HG03039 (cell line): ENCODE measurements at regions not wholly inside any gene's neighbourhood (a gene's known extent, or its start where the extent isn't known, plus 50 kb on each side); places are given as distances from the start of the nearest gene placed in this dataset.

ENCODE experiments used
- ATAC-seq: cut with Tn5 transposase; IDR thresholded peaks from one replicate; pipeline ENCODE4 v1.9.1; 2021; ENCODE audit warnings: mild to moderate bottlenecking, moderate library complexity; ENCODE audit not compliant: unreplicated experiment

GRCh38 chr1:73953586-73953985 is 244.4 kb downstream of the LRRIQ3 start:
- ATAC-seq, result no peak

DNA sequence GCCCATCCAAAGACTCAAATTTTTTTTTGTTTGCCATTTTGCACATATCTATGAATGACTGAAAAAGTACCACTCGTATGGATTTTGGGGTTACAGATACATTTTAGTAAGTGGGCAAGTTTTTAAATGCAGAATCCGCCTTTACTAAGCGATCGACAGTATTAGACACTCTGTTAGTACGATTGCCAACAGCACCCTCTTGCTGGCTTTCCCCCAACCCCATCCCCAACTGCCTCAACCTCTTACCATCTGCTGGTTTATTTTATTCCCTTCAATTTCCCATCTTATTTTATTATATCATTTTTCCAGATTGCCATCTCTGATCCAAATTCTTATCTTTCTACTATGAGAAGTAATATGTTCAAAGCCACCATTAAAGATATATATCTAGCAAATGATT is 244.8 kb downstream of the LRRIQ3 start:
- no peak for ATAC-seq

DNA sequence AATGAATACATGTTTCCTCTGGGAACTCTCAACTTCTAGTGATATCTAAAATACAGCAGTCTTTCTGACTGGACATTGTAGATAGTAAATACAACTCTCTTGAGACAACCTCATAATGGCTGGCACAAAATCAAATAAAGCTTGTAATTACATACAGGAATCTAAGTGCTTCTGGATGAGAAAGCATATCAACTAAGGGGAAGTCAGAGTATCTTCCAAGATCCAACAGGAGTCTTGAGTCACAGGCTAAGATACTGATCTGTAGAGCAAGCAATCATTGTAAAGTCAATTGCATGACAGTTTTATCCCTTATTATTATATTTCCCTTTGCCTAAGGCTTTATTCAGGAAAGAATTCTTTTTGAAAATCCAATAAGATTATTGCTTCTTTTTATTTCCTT is 249.9 kb downstream of the LRRIQ3 start:
- no peak for ATAC-seq

DNA sequence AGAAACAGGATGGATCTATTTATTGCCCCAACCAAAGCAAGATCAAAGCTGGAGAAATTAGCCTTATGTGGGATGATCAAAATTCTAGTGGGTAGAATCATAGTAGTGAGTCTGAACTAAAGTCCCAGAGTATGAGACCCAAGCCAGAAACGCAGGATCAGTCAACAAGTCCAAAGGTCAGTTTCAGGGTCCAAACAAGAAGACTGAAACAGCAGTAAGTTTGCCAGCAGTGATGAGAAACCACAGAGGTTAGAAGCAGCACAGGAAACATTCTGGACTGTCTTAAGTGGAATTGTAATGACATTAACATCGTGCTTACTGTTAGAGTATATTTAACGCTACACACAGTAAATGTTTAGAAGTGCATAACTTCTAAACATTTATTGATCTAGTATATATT is 251.0 kb downstream of the LRRIQ3 start:
- no peak for ATAC-seq

DNA sequence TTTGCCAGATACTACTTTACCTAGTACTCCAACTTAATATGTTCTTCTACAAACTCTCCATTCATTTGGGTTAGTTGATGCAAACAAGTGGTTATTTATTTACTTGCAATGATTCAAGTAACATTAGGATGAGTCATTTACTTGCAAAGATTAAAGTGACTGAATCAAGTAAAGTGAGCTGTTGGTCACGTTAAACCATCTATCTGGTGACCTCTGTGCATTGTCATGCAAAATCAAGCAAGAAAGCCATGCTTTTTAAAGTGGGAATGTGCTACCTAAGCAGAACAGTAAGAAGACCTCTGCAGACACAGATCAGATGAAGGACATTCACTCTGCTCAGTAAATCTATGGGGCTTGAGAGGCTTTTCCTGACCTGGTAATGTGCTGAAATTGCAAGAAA is 254.7 kb downstream of the LRRIQ3 start:
- no peak for ATAC-seq

DNA sequence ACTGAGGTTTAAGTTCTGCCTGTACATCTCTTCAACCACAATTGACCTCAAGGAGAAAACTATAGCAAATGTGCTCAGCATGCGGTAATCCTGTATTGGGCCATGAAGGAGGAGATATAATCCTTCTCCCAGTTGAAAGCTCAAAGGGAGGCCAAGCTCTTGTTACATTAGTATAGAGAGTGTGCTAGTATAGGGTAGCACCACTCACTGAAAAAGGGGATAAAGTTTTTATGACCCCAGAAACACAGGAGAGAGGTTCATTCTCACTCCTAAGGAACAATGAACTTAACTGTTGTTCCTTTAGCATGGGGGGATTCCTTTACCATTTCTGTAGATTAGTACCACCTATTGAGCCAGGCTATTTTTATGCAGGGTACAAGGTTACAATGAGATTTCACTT is 267.7 kb downstream of the LRRIQ3 start:
- ATAC-seq, result no peak

GRCh38 chr1:73914951-73915350 is 283.0 kb downstream of the LRRIQ3 start:
- ATAC-seq, result no peak

- ATAC-seq, result no peak
Measured at GRCh38 chr1:73913025-73913424, 285.0 kb downstream of the LRRIQ3 start.

GRCh38 chr1:73911849-73912248 is 286.1 kb downstream of the LRRIQ3 start:
- no peak for ATAC-seq

- no peak for ATAC-seq
Measured at GRCh38 chr1:73910466-73910865, 287.5 kb downstream of the LRRIQ3 start.

DNA sequence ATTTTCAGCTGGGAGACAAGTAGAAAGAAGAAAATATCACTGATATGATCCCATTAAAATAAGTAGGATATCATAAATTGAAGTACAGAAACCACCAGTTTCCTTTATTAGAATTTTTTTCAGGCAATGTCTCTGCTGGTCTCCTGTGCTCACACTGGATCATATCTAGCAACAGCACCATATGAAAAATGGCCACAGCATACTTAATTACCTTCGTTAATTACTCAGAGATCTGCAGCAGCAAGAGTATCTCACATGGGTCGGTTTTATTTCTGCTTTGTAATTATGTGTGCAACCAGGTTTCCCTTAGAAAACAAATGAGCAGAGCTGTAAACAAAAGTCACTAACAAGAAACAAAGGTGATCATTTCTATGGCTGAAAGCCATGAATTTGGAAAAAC is 287.9 kb downstream of the LRRIQ3 start:
- ATAC-seq, result no peak

DNA sequence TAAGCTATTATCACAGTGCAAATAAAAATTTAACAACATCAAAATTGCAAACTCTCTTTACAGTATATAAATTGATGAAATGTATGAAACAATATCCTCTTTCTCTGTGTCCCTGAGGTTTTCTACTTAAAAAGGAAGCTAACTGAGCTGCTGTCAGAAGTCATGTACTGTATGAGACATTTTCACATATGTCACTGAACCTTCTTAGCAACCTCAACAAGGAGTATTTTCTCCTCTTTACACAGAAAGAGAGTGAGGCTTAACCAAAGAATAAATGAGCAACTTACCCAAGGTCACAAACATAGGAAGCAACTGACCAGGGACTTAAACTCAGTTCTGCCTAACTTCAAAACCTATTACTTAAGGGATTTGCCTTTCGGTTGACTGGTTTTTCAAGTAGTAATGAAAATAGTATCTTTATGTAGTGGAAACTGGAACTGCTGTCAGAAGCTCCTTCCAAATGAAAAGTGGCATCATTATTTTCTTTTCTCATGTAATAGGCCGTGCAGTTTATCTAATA is 288.9 kb downstream of the LRRIQ3 start:
- ATAC-seq, result no peak

DNA sequence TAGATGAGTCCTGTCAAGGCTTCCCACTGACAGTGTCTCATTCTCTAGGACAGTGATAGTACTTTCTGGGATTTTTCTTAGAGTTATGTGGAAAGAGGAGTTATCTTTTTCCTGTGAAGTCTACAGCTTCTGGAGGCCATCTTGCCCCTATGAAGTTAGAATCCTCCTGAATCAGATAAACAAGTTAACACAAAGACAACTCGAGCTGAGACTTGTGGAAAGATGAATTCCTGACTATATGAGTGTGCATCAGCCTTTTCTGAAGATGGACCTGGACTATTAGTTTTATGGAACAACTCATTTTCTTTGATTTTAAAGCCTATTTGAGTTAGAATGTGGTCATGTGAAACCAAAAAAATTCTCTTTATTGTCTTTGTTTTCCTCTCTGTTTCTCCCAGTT is 290.9 kb downstream of the LRRIQ3 start:
- no peak for ATAC-seq

DNA sequence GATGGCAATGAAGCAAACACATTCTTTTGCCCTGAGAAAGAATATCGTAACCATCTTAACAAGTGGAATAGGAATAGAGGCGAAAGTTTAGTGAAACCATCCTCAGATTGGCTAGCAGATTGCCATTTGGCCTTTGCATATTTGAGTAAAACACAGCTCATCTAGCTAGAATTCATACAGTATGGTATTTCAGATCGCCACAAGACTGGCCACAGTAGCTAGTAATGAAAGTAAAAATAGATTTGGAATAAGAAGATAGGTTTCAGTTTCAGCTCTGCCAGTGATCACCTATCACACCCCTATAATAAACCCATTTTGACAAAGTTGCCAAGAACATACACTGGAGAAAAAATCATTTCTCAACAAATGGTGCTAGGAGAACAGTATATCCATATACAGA is 294.9 kb downstream of the LRRIQ3 start:
- no peak for ATAC-seq

- no peak for ATAC-seq
Measured at GRCh38 chr1:73901738-73902137, 296.2 kb downstream of the LRRIQ3 start.

DNA sequence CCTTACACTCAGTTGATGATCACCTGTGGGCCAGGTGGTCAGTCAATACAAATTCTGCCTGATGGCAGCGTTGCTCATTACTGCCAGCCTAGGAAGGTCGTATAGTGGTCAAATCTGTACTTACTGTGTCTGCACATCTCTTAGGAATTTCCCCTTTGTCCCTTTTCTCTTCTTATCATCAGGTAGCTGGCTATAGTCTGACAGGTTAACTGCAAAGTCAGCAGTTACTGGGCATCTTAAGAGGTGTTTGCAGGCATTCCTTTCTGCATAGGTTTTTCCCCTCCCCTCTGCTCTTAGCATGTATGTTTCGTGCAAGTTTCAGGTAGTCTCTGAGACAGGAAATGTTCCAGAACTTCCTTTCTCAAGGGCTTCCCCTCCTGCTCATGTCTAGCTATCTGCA is 298.7 kb downstream of the LRRIQ3 start:
- no peak for ATAC-seq

DNA sequence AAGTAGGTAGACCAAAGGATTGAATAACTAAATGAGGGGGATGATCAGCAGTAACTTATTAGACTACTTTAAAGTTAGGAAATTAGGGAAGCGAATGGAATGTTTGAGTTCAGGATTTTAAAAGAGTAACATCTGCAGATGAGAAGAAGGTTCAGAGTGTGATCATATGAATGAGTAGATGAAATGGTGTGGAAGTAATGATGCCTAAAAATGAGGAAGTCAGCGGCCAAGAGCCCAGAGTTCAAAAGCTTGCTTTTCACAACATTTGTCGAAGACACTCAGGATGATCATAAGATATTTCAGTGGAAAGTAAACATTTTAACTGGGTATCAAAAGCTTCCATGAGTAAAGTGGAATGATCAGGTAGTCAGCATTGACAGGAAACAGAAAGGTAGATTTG is 299.4 kb downstream of the LRRIQ3 start:
- no peak for ATAC-seq

GRCh38 chr1:73887412-73887811 is 310.6 kb downstream of the LRRIQ3 start:
- ATAC-seq, result no peak

- no peak for ATAC-seq
Measured at GRCh38 chr1:73886716-73887115, 311.3 kb downstream of the LRRIQ3 start.

DNA sequence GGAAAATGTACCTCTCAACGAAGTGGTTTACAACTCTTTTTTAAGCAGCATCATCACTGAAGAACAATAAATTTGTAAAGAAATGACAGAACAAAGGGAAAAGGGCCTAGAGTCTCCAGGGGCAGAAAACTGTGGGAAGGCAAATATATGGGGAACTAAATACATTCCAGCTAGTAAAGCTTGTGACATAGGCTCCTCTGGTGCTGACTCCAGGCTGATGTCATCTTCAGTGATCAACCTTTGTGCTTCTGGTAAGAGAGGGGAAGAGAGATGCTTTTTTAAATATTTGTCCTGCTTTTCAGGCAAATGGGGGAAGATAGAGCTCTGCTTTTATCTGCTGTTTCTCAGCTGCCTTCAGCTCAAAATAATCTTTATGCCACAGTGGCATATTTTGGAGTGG is 323.2 kb downstream of the LRRIQ3 start:
- no peak for ATAC-seq

GRCh38 chr1:73868810-73869336 is 329.1 kb downstream of the LRRIQ3 start:
- ATAC-seq, result no peak

GRCh38 chr1:73862355-73862754 is 335.6 kb downstream of the LRRIQ3 start:
- ATAC-seq, result no peak

DNA sequence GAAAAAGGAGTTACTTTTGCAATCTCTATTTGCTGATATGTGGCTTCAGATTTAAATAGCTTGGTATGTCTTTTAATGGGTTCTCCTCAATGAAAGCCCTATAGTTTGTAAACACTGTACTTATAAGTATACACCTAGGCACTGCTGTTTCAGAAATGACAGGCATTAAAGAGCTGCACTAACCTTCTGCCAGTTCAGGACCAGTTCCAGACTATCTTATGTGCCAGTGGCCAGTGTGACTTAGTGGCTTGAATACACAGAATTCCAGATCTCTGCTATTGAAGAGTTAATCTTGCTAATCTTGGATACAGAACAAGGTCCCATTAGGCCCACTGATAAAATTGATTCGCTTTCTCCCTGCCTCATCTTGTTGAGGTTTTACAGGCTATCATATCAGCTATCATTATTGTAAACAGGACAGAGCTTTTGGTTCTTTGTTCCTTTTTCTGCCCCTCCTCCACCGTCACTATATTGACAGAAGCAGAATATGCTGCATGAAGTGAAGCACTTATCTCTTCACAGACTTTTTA is 337.5 kb downstream of the LRRIQ3 start:
- ATAC-seq, result no peak
